Right lobe of liver (tissue), 6 donors: ENCODE measurements at regions not wholly inside any gene's neighbourhood (a gene's known extent, or its start where the extent isn't known, plus 50 kb on each side); places are given as distances from the start of the nearest gene placed in this dataset.

Experiments
- ATAC-seq, 4 donors: fragments of 200-7000 bp; cut with Tn5 transposase; one replicate each; pipeline ENCODE4 v1.9.1; 2020; ENCODE audit warnings: mild to moderate bottlenecking in 4 of 4, moderate library complexity in 4 of 4
- DNase-seq, 3 donors: peaks; one replicate each; pipeline ENCODE4 v3.0.0-alpha.2; 2020
- H3K27ac ChIP-seq, 3 donors: fragments of 200-600 bp; one replicate each; pipeline ENCODE4 v1.8.0; 2022
- H3K27me3 ChIP-seq, 2 donors: fragments of 200-600 bp; one replicate each; pipeline ENCODE4 v1.8.0; 2022
- H3K36me3 ChIP-seq, 4 donors: fragments of 200-600 bp; sonication (generic) in 1 of 4; one replicate each; pipeline versions ENCODE4 v1.5.1 to v1.8.0; 2017 to 2022; ENCODE audit warnings: control low read depth in 1 of 4
- H3K4me1 ChIP-seq, 4 donors: fragments of 200-600 bp; sonication (generic) in 1 of 4; one replicate each; pipeline versions ENCODE4 v1.5.1 to v1.8.0; 2017 to 2022; ENCODE audit warnings: control low read depth in 1 of 4
- H3K4me3 ChIP-seq, 3 donors: fragments of 200-600 bp; one replicate each; pipeline ENCODE4 v1.8.0; 2022
- H3K9me3 ChIP-seq, 4 donors: fragments of 200-600 bp; sonication (generic) in 1 of 4; one replicate each; pipeline versions ENCODE4 v1.5.1 to v1.8.0; 2017 to 2022; ENCODE audit warnings: control low read depth in 1 of 4
- CTCF ChIP-seq, 4 donors: fragments of 200-600 bp in 3 of 4; fragments of 450-650 bp in 1 of 4; IDR thresholded peaks; one replicate each; pipeline versions ENCODE4 v1.5.1 to v1.8.0; 2016 to 2022; ENCODE audit warnings: antibody characterized with exemption in 4 of 4, mild to moderate bottlenecking in 2 of 4
- POLR2A ChIP-seq: fragments of 450-650 bp; IDR thresholded peaks from one replicate; pipeline ENCODE4 v1.6.1; 2017; ENCODE audit warnings: antibody characterized with exemption, mild to moderate bottlenecking
- WGBS: methylation state at CpG from one replicate; pipeline ENCODE4 v1.1.6; 2018; ENCODE audit warnings: low coverage, low lambda C conversion rate; ENCODE audit not compliant: insufficient coverage; ENCODE audit errors: missing lambda C conversion rate; 5-methylcytosine and 5-hydroxymethylcytosine counted together
- intact Hi-C, 2 donors: fragments of 100-400 bp; cut with DNase I; formaldehyde crosslinking; loops; one replicate each; pipeline versions ENCODE4 v1.11.2 to v1.14.1; 2022
- donor health status: DM: no; HTN: yes; CAD: no.
- donor health status: DM: no; HTN: no; CAD: no.
- donor health status: DM: no; HTN: no; CAD: no.
- donor health status: DM: no; HTN: yes; CAD: no.
- donor health status: DM: no; HTN: yes; CAD: no.

GRCh38 chr14:32254952-32255679, 52.0 kb upstream of the RNU6-8 start:
- TF ChIP-seq POLR2A, result no peak
- TF ChIP-seq CTCF (IDR thresholded peaks at IDR 0.05), result peak; percentile 79 to 87 (median 82)
- Histone ChIP-seq H3K9me3 (no peaks in the 10 kb centered on the region), H3K36me3 (no peaks in the 10 kb centered on the region), H3K4me3 (no peak overlapping the region), H3K4me1 (peaks cover 0 to 6% (median 0%) of the 10 kb centered on the region in 4 donors), H3K27me3 (no peaks in the 10 kb centered on the region), H3K27ac (peak overlapping the region in 1 of 3 donors; percentile 52)
- ATAC-seq (peak; percentile 92 to 97 (median 96)), DNase-seq (peak; percentile 60 to 73 (median 70))
- intact Hi-C loops, result loop anchor here (5.0 to 10.0 kb wide), 2 partner anchors 210 to 743 kb away; no protein-coding TSS in a partner anchor
- 51% methylated on average over 7 of the region's 9 CpGs for WGBS

GRCh38 chr14:32255789-32256188, 52.7 kb upstream of the RNU6-8 start:
- TF ChIP-seq POLR2A, result no peak
- ATAC-seq, result no peak
- Histone ChIP-seq H3K36me3 (no peaks in the 10 kb centered on the region), H3K27me3 (no peaks in the 10 kb centered on the region), H3K27ac (no peak overlapping the region), H3K9me3 (no peaks in the 10 kb centered on the region), H3K4me1 (peaks cover 0 to 6% (median 0%) of the 10 kb centered on the region in 4 donors), H3K4me3 (no peak overlapping the region)
- intact Hi-C loops, result loop anchor here in 1 of 2 donors (10.0 kb wide), 1 partner anchor 209 kb away; no protein-coding TSS in a partner anchor
- no peak for DNase-seq

- intact Hi-C loops, result loop anchor here in 1 of 2 donors (10.0 kb wide), 1 partner anchor 208 kb away; no protein-coding TSS in a partner anchor
- no peak overlapping the region for H3K27ac ChIP-seq
- H3K27me3 ChIP-seq, result no peaks in the 10 kb centered on the region
- peaks cover 0 to 6% (median 0%) of the 10 kb centered on the region in 4 donors for H3K4me1 ChIP-seq
- WGBS, result 78% methylated on average over 1 of the region's 1 CpG
- no peaks in the 10 kb centered on the region for H3K9me3 ChIP-seq
- no peaks in the 10 kb centered on the region for H3K36me3 ChIP-seq
- DNase-seq (no peak), ATAC-seq (no peak)
- TF ChIP-seq POLR2A (no peak), CTCF (IDR thresholded peaks at IDR 0.05) (no peak)
- no peak overlapping the region for H3K4me3 ChIP-seq
Measured at GRCh38 chr14:32256576-32256975, 53.5 kb upstream of the RNU6-8 start.

GRCh38 chr14:32258336-32258993, 55.4 kb upstream of the RNU6-8 start:
- 89% methylated on average over 3 of the region's 3 CpGs for WGBS
- ATAC-seq, result peak in 1 of 4 donors; percentile 8

More at GRCh38 chr14:32258336-32258993, 55.4 kb upstream of the RNU6-8 start:
- TF ChIP-seq POLR2A, result no peak
- TF ChIP-seq CTCF (IDR thresholded peaks at IDR 0.05), result no peak
- Histone ChIP-seq H3K27ac (no peak overlapping the region), H3K9me3 (no peaks in the 10 kb centered on the region), H3K4me3 (no peak overlapping the region), H3K36me3 (no peaks in the 10 kb centered on the region), H3K27me3 (no peaks in the 10 kb centered on the region), H3K4me1 (peaks cover 0 to 6% (median 0%) of the 10 kb centered on the region in 4 donors)
- DNase-seq, result no peak
- intact Hi-C loops, result loop anchor here in 1 of 2 donors (10.0 kb wide), 1 partner anchor 206 kb away; no protein-coding TSS in a partner anchor
